T1000 (cell line): ENCODE measurements at regions not wholly inside any gene's neighbourhood (a gene's known extent, or its start where the extent isn't known, plus 50 kb on each side); places are given as distances from the start of the nearest gene placed in this dataset.

ENCODE experiments used
- DNase-seq: peaks from one replicate; lab custom pipeline; 2025; ENCODE audit warnings: mixed read lengths; lab: John Stamatoyannopoulos, UW

- no peak for DNase-seq
Observed at GRCh38 chr7:25395976-25396375, 167.7 kb upstream of the NPVF start.

- DNase-seq: no peak
Observed at GRCh38 chr7:25396668-25397067, 168.4 kb upstream of the NPVF start.

GRCh38 chr7:25398418-25398817, 170.1 kb upstream of the NPVF start:
- DNase-seq: no peak

- DNase-seq: no peak
Observed at GRCh38 chr7:25399000-25399750, 170.9 kb upstream of the NPVF start.

- no peak for DNase-seq
Observed at GRCh38 chr7:25402532-25402931, 174.2 kb upstream of the NPVF start.

- DNase-seq: no peak
Observed at GRCh38 chr7:25405736-25406135, 177.4 kb upstream of the NPVF start.

GRCh38 chr7:25407053-25407452, 178.8 kb upstream of the NPVF start:
- DNase-seq: no peak

- DNase-seq: no peak
Observed at GRCh38 chr7:25408012-25408687, 179.9 kb upstream of the NPVF start.

GRCh38 chr7:25408876-25409275, 180.6 kb upstream of the NPVF start:
- DNase-seq: no peak

GRCh38 chr7:25409897-25410636, 181.8 kb upstream of the NPVF start:
- DNase-seq: no peak

- no peak for DNase-seq
Observed at GRCh38 chr7:25420771-25421170, 192.5 kb upstream of the NPVF start.

- DNase-seq: no peak
Observed at GRCh38 chr7:25424113-25424512, 195.8 kb upstream of the NPVF start.

- no peak for DNase-seq
Observed at GRCh38 chr7:25424855-25425254, 196.6 kb upstream of the NPVF start.

GRCh38 chr7:25427721-25428120, 199.4 kb upstream of the NPVF start:
- no peak for DNase-seq

- DNase-seq: no peak
Observed at GRCh38 chr7:25429731-25430130, 201.4 kb upstream of the NPVF start.

GRCh38 chr7:25430200-25430931, 202.1 kb upstream of the NPVF start:
- no peak for DNase-seq

- DNase-seq: no peak
Observed at GRCh38 chr7:25431956-25432450, 203.7 kb upstream of the NPVF start.

- DNase-seq: no peak
Observed at GRCh38 chr7:25432807-25433206, 204.5 kb upstream of the NPVF start.

- no peak for DNase-seq
Observed at GRCh38 chr7:25436413-25436812, 208.1 kb upstream of the NPVF start.

- DNase-seq: no peak
Observed at GRCh38 chr7:25437308-25437707, 209.0 kb upstream of the NPVF start.

GRCh38 chr7:25444991-25445390, 216.7 kb upstream of the NPVF start:
- no peak for DNase-seq

- DNase-seq: no peak
Observed at GRCh38 chr7:25448301-25448700, 220.0 kb upstream of the NPVF start.
